B cell (primary cell): ENCODE measurements at regions not wholly inside any gene's neighbourhood (a gene's known extent, or its start where the extent isn't known, plus 50 kb on each side); places are given as distances from the start of the nearest gene placed in this dataset.

Experiments used
- EZH2 ChIP-seq: IDR thresholded peaks from 2 replicates; pipeline ENCODE4 v1.6.1; 2012; ENCODE audit warnings: borderline replicate concordance, low read depth, mild to moderate bottlenecking, moderate library complexity, low read length; ENCODE audit not compliant: insufficient read depth, poor library complexity, severe bottlenecking
- TF ChIP-seq, protein P1 (sequence below): fragments of 200-600 bp; IDR thresholded peaks from one replicate; pipeline ENCODE4 v1.8.0; 2022; ENCODE audit warnings: antibody characterized with exemption, mild to moderate bottlenecking

DNA sequence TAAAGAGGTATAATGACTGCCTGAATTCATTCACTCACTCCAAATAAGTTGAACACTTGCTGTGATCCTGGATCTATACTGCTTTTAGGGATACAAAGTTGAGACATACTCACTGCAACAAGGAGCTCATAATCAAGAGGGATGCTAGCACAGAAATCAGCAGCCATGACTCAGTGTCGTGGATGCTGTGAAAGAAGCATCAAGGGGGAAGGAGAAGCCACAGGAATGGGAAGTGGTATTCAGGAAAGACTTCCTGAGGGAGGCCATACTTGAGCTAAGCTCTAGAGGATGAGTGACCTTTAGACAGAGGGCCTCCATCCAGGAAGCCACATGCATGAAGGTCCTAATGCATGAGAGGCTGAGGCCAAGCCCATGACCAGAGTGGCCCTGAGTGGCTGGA lies 245.7 kb upstream of the RORA start:
- TF ChIP-seq, protein P1, sequence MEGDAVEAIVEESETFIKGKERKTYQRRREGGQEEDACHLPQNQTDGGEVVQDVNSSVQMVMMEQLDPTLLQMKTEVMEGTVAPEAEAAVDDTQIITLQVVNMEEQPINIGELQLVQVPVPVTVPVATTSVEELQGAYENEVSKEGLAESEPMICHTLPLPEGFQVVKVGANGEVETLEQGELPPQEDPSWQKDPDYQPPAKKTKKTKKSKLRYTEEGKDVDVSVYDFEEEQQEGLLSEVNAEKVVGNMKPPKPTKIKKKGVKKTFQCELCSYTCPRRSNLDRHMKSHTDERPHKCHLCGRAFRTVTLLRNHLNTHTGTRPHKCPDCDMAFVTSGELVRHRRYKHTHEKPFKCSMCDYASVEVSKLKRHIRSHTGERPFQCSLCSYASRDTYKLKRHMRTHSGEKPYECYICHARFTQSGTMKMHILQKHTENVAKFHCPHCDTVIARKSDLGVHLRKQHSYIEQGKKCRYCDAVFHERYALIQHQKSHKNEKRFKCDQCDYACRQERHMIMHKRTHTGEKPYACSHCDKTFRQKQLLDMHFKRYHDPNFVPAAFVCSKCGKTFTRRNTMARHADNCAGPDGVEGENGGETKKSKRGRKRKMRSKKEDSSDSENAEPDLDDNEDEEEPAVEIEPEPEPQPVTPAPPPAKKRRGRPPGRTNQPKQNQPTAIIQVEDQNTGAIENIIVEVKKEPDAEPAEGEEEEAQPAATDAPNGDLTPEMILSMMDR = no peak
- TF ChIP-seq EZH2 = no peak
